Uterus (tissue), 2 donors: ENCODE measurements at regions not wholly inside any gene's neighbourhood (a gene's known extent, or its start where the extent isn't known, plus 50 kb on each side); places are given as distances from the start of the nearest gene placed in this dataset.

Experiments
- POLR2A ChIP-seq, 2 donors: fragments of 450-650 bp; IDR thresholded peaks; one replicate each; pipeline ENCODE4 v1.6.1; 2016; ENCODE audit warnings: antibody characterized with exemption in 2 of 2, mild to moderate bottlenecking in 1 of 2, moderate library complexity in 1 of 2
- TF ChIP-seq, protein P1 (sequence below), 4 experiments: fragments of 200-600 bp in 2 of 4; fragments of 450-650 bp in 2 of 4; sonication (generic) in 2 of 4; IDR thresholded peaks; one replicate each; pipeline ENCODE4 v1.5.1; 2016 to 2019; ENCODE audit warnings: antibody characterized with exemption in 4 of 4, mild to moderate bottlenecking in 2 of 4, moderate library complexity in 1 of 4

DNA sequence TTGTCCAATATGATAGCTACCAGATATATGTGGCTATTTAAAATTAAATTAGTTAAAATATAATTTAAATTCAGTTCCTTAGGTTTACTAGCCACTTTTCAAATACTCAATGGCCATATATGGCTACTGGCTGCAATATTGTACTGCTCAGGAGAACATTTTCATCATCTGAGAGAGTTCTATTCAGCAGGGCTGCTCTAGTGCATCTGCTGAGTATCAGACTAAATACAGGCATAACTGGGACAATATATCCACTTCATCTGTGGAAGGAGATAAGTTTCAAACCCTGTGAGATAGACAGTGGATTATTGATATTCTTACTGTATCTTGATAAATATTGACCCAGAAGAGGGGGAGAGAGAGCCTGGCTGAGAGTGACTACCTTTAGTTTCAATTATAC, 240.1 kb upstream of the ANKRD50 start:
- TF ChIP-seq, protein P1, sequence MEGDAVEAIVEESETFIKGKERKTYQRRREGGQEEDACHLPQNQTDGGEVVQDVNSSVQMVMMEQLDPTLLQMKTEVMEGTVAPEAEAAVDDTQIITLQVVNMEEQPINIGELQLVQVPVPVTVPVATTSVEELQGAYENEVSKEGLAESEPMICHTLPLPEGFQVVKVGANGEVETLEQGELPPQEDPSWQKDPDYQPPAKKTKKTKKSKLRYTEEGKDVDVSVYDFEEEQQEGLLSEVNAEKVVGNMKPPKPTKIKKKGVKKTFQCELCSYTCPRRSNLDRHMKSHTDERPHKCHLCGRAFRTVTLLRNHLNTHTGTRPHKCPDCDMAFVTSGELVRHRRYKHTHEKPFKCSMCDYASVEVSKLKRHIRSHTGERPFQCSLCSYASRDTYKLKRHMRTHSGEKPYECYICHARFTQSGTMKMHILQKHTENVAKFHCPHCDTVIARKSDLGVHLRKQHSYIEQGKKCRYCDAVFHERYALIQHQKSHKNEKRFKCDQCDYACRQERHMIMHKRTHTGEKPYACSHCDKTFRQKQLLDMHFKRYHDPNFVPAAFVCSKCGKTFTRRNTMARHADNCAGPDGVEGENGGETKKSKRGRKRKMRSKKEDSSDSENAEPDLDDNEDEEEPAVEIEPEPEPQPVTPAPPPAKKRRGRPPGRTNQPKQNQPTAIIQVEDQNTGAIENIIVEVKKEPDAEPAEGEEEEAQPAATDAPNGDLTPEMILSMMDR (IDR thresholded peaks at IDR 0.05) = no peak
- no peak for TF ChIP-seq POLR2A (IDR thresholded peaks at IDR 0.05)
